ENCODE measurements at regions not wholly inside any gene's neighbourhood (a gene's known extent, or its start where the extent isn't known, plus 50 kb on each side); places are given as distances from the start of the nearest gene placed in this dataset.
"Not testable (repeated sequence)": the region's sequence is repeated elsewhere in the genome, so short reads cannot be mapped to it uniquely, and the experiment has no call there.

GRCh38 chr14:49286257-49286983, 299.8 kb downstream of the RPS29 start:
- no peak overlapping the region for H3K4me3 ChIP-seq
- DNase-seq (ENCODE audit: low spot score), result no peak
- TF ChIP-seq, protein P1, sequence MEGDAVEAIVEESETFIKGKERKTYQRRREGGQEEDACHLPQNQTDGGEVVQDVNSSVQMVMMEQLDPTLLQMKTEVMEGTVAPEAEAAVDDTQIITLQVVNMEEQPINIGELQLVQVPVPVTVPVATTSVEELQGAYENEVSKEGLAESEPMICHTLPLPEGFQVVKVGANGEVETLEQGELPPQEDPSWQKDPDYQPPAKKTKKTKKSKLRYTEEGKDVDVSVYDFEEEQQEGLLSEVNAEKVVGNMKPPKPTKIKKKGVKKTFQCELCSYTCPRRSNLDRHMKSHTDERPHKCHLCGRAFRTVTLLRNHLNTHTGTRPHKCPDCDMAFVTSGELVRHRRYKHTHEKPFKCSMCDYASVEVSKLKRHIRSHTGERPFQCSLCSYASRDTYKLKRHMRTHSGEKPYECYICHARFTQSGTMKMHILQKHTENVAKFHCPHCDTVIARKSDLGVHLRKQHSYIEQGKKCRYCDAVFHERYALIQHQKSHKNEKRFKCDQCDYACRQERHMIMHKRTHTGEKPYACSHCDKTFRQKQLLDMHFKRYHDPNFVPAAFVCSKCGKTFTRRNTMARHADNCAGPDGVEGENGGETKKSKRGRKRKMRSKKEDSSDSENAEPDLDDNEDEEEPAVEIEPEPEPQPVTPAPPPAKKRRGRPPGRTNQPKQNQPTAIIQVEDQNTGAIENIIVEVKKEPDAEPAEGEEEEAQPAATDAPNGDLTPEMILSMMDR (IDR thresholded peaks at IDR 0.05), result no peak

DNA sequence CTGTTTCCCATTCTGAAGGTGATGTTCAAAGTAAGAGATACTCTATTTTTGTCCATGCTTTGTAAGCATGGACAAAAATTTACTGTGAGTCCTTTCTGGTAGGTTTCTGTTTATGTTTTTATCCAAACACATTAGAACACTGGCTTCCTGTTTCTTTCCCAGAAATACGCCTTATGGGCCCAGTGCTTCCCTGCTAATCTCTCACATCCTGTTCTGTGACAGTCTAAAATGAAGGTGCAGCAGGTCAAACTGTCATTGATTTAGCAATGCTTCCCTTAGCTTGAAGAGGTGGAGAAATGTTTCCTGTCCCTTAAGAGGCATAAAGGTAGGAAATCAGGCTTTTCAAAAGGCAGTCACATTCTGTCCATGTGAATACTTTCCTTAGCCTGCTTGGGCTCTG, 305.6 kb downstream of the RPS29 start:
- Histone ChIP-seq H3K27ac (no peak overlapping the region), H3K4me3 (no peak overlapping the region)
- no peak for DNase-seq (ENCODE audit: low spot score)
- TF ChIP-seq, protein P1 (IDR thresholded peaks at IDR 0.05), result no peak

More at GRCh38 chr14:49286257-49286983, 299.8 kb downstream of the RPS29 start:
- no peak overlapping the region for H3K27ac ChIP-seq

DNA sequence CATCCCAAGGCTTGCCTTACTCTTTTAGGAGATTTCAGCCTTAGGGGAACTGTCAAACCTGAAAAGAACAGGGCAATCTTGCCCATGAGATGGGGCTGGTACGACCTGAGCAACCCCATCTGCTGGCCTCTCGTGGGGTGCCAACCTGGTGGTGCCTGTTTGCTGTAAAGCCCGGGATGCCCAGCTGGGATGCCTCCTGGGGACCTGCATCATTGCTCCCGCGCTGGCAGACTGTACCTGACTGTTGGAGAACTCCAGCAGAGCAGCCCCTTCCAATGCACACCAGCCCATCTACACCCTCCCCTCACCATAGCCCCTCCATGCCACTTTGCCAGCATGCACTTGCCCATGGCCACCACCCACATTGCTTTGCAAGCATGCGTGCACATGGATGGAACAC, 335.7 kb downstream of the RPS29 start:
- Histone ChIP-seq H3K4me3 (no peak overlapping the region), H3K27ac (no peak overlapping the region)
- TF ChIP-seq, protein P1 (IDR thresholded peaks at IDR 0.05), result no peak
- no peak for DNase-seq (ENCODE audit: low spot score)

DNA sequence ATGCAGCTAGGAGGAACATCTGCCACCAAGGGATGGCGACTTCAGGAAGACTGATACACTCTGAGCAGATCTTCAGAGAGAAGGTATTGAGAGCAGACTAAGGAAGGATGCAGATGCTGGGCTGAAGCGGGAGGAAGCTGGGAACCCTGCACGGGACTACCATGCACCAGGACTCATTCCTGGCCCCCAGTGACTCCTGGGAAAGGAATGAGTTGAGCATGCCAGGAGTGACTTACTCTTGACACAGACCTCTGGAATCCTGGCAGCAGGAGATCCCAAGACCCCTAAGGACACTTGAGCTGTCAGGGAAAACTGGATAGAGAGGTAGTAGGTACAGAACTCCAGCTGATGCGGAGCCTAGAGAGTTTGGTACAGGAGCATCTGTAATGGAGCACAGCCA, 336.1 kb downstream of the RPS29 start:
- no peak for DNase-seq (ENCODE audit: low spot score)

GRCh38 chr14:49249022-49249421, 337.2 kb downstream of the RPS29 start:
- no peak overlapping the region for H3K27ac ChIP-seq
- TF ChIP-seq, protein P1 (IDR thresholded peaks at IDR 0.05), result no peak
- H3K4me3 ChIP-seq, result no peak overlapping the region
- DNase-seq (ENCODE audit: low spot score), result no peak

More for the DNA sequence above, 336.1 kb downstream of the RPS29 start:
- H3K27ac ChIP-seq, result no peak overlapping the region
- no peak overlapping the region for H3K4me3 ChIP-seq
- TF ChIP-seq, protein P1 (IDR thresholded peaks at IDR 0.05), result no peak

- H3K27ac ChIP-seq; DNase-seq (ENCODE audit: low spot score); H3K4me3 ChIP-seq: not testable (repeated sequence)
Observed at GRCh38 chr14:49243777-49244176, 342.4 kb downstream of the RPS29 start.

DNA sequence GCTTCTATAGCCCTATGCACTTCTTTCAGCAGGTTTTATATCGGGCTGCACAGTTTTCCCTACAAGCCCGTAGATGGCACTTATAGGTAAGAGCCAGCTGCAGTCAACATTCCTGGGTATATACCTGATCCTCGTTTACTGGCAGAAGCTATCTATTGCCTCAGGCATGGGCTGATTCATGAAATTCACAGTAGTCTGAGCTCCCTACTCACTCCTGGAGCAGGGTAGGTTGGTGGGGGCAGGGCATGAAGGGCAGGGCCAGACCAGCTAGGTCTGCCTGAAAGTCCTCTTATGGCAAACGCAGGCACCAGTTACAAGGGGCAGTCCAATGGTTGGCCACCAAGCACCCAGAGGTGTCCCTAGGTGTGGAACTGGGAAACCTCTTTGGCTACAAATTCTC, 345.8 kb downstream of the RPS29 start:
- TF ChIP-seq, protein P1 (IDR thresholded peaks at IDR 0.05), result no peak
- no peak overlapping the region for H3K4me3 ChIP-seq
- no peak for DNase-seq (ENCODE audit: low spot score)
- H3K27ac ChIP-seq, result no peak overlapping the region

Measured in coronary artery (tissue), 2 donors.